HAP-1 (cell line): ENCODE measurements at regions not wholly inside any gene's neighbourhood (a gene's known extent, or its start where the extent isn't known, plus 50 kb on each side); places are given as distances from the start of the nearest gene placed in this dataset.

Experiments
- DNase-seq, 2 experiments: peaks; one replicate each; pipeline ENCODE4 v3.0.0-alpha.2; 2016 to 2020; ENCODE audit warnings: low spot score in 2 of 2
- H3K27me3 ChIP-seq: fragments of 250-450 bp; sonication (Bioruptor Pico); 2 replicates; pipeline ENCODE4 v1.5.1; 2020; ENCODE audit warnings: low read depth, mild to moderate bottlenecking, moderate library complexity
- H3K36me3 ChIP-seq: fragments of 250-450 bp; sonication (Bioruptor Pico); replicated peaks from 2 replicates; pipeline ENCODE4 v1.5.1; 2020; ENCODE audit warnings: mild to moderate bottlenecking
- H3K4me1 ChIP-seq: fragments of 250-450 bp; sonication (Bioruptor Pico); 2 replicates; pipeline ENCODE4 v1.5.1; 2020; ENCODE audit warnings: mild to moderate bottlenecking
- H3K4me3 ChIP-seq: fragments of 250-450 bp; sonication (Bioruptor Pico); 2 replicates; pipeline ENCODE4 v1.5.1; 2020; ENCODE audit warnings: mild to moderate bottlenecking, moderate library complexity
- H3K9me3 ChIP-seq: fragments of 250-450 bp; sonication (Bioruptor Pico); 2 replicates; pipeline ENCODE4 v1.5.1; 2020; ENCODE audit warnings: mild to moderate bottlenecking, moderate library complexity
- in situ Hi-C: fragments of 300-500 bp; cut with MboI; formaldehyde crosslinking; loops from 3 replicates; pipeline ENCODE4 v1.14.3; 2020; ENCODE audit warnings: low sequenced_read_pairs, inconsistent platforms, mixed read lengths

DNA sequence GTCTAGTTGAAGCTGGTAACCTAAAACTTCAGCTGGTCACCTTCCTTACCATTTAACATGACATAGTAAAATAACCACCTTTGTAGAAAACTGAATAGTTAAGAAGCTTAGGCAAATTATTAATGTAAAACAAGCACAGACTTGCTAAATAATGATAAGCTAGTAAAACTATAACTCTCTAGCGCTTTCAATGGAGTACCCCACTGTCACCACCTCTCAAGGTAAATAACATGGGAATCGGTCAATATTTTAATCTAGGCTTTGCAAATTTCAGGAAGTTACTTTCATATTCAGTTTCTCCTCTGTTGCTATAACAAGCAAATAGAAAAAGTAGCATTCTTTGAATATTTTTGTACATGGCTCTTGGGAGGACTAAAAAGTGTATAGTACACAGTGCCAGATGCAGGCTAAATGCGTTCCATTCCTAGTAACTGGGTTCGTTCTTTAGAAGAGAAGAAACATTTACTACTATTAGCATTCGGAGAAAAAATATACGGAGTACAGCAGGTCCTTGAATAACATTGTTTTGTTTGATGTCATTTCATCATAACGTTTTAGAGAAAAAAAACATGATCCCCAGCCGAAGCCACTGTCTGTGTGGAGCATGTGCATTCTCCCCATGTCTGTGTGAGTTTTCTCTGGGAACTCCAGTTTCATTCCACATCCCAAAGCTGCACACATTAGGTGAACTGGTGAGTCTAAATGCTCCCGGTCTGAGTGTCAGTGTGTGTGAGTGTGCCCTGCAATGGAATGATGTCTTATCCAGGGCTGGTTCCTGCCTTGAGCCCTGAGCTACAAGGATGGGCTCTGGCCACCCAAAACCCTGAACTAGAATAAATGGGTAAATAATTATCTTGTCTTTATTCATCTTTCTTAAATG, 52.5 kb downstream of the EPRS1 start:
- Histone ChIP-seq H3K4me1 (peaks cover 8% of the 10 kb centered on the region), H3K27me3 (no peaks in the 10 kb centered on the region), H3K4me3 (no peak overlapping the region), H3K36me3 (peaks cover 31% of the 10 kb centered on the region), H3K9me3 (no peaks in the 10 kb centered on the region)
- DNase-seq, result peak in 1 of 2 experiments; percentile 32
- in situ Hi-C loops, result loop anchor here (25.0 kb wide), 1 partner anchor 794 kb away; the partner anchor contains the start of gene MTARC1

DNA sequence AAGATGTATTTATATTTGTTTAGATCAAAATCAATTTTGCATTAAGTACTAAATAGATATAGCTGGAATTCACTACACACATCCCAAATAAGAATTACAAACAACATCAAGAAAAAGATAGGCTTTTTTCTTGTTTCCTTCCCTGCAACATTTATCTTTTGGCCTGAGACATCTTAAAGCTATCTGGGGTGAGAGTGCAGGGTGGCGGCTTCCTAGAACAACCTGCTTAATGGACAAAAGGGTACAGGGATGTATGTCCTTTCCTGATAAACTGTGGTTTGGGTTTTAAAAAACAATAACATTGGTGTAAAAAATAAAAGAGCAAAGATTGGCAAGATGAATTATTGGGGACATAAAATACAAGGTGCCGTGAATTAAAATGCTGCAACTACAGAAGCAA, 54.4 kb downstream of the EPRS1 start:
- Histone ChIP-seq H3K36me3 (peaks cover 32% of the 10 kb centered on the region), H3K27me3 (no peaks in the 10 kb centered on the region), H3K4me3 (no peak overlapping the region), H3K4me1 (peaks cover 8% of the 10 kb centered on the region), H3K9me3 (no peaks in the 10 kb centered on the region)
- in situ Hi-C loops, result loop anchor here (25.0 kb wide), 1 partner anchor 795 kb away; the partner anchor contains the start of gene MTARC1
- DNase-seq, result no peak

DNA sequence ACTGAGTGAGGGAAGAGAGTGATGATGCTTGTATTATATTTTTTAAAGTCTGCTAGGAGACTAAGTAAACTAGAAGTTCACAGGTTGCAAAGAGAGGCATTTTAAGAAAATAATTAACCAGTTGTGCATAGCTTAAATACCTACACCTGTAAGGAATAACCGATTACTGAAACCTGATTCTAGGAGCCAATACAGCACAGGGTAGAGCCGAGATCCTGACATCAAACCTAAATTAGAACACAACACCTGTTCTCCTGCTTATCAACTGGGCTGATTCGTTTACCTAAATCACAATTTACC, 54.8 kb downstream of the EPRS1 start:
- Histone ChIP-seq H3K27me3 (no peaks in the 10 kb centered on the region), H3K36me3 (peaks cover 32% of the 10 kb centered on the region), H3K9me3 (no peaks in the 10 kb centered on the region), H3K4me1 (peaks cover 8% of the 10 kb centered on the region), H3K4me3 (no peak overlapping the region)
- no peak for DNase-seq
- in situ Hi-C loops, result loop anchor here (25.0 kb wide), 1 partner anchor 796 kb away; the partner anchor contains the start of gene MTARC1

DNA sequence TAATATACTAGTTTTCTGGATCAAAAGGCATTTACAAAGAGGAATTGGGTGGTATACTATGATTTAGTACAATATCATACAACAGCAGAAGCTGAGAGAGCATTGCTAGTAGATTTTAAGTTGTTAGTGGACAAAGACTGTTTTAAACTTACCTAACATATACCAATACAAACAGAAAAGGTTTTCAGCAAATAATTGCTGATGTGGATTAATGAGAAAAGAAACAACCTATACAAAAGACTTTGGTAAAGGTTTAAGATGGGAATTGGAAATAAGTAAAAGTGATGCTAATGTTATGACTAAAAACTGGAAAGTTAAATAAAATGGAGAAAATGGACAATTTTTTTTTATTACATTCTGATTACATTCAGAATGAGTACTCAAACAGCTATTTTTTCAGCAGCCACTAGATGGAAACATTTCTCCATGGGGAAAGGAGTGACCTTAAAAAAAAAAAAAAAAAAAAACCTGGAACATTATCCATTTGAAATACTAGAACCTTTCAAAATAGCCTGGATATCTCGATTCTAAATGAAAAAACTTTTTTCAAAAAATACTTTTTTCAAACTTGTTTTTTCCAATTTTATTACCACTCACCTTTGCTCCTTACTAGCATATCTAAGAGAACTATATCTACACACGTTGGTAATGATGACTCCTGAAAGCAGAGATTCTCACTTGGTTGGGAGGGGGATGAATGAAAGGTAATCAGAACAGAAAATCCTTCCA, 55.4 kb downstream of the EPRS1 start:
- peak in 1 of 2 experiments; percentile 12 for DNase-seq
- Histone ChIP-seq H3K36me3 (peaks cover 32% of the 10 kb centered on the region), H3K4me1 (peaks cover 8% of the 10 kb centered on the region), H3K4me3 (no peak overlapping the region), H3K27me3 (no peaks in the 10 kb centered on the region), H3K9me3 (no peaks in the 10 kb centered on the region)
- in situ Hi-C loops, result loop anchor here (25.0 kb wide), 1 partner anchor 796 kb away; the partner anchor contains the start of gene MTARC1

DNA sequence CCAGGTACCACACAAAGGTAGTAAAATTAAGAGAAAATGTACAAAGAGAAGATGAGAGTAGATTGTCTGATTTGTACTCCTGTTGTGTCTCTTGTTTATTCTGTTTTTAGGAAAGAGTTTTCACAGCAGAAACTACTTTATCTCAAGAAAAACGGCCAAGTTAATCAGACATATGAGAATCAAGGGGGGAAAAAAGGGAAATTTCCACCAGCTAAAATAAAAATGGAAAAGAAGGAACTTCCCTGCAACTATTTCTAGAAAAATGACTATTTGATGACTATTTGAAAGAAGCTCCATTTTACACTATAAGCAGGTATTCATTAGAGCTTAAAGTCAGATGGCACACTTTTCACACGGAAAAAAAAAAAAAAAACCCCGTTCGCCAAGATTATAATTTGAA, 56.5 kb downstream of the EPRS1 start:
- no peaks in the 10 kb centered on the region for H3K27me3 ChIP-seq
- in situ Hi-C loops, result loop anchor here (25.0 kb wide), 1 partner anchor 798 kb away; the partner anchor contains the start of gene MTARC1
- peaks cover 8% of the 10 kb centered on the region for H3K4me1 ChIP-seq
- no peak overlapping the region for H3K4me3 ChIP-seq
- DNase-seq, result no peak
- peaks cover 26% of the 10 kb centered on the region for H3K36me3 ChIP-seq
- no peaks in the 10 kb centered on the region for H3K9me3 ChIP-seq

- H3K9me3 ChIP-seq, result no peaks in the 10 kb centered on the region
- no peak overlapping the region for H3K4me3 ChIP-seq
- in situ Hi-C loops, result loop anchor here (25.0 kb wide), 1 partner anchor 798 kb away; the partner anchor contains the start of gene MTARC1
- peaks cover 32% of the 10 kb centered on the region for H3K36me3 ChIP-seq
- DNase-seq, result no peak
- no peaks in the 10 kb centered on the region for H3K27me3 ChIP-seq
- H3K4me1 ChIP-seq, result peaks cover 4% of the 10 kb centered on the region
These were observed 57.5 kb downstream of the EPRS1 start for GRCh38 chr1:219988818-219989217.

DNA sequence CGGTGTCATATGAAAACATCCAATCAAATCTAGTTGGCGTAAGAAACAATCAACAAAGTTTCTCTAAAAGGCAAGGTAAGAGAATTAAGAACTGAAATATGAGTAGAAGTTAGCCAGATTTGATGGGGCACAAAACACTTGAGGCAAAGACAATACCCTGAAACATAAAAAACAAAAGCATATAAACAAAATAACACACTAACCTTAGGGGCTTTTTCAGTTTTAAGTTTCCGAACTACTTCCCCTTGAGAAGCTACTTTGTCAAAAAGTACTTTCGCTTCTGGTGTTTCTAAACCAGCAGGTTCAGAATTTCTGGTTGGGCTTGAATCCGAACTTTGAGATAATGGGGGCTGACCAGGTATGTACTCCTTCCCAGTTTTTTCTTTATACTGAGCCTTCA, 57.9 kb downstream of the EPRS1 start:
- Histone ChIP-seq H3K4me1 (no peaks in the 10 kb centered on the region; the same call in 1 of the 2 replicates), H3K4me3 (no peak overlapping the region), H3K9me3 (no peaks in the 10 kb centered on the region), H3K27me3 (no peaks in the 10 kb centered on the region), H3K36me3 (peaks cover 32% of the 10 kb centered on the region)
- DNase-seq, result no peak
- in situ Hi-C loops, result loop anchor here (25.0 kb wide), 1 partner anchor 799 kb away; the partner anchor contains the start of gene MTARC1

DNA sequence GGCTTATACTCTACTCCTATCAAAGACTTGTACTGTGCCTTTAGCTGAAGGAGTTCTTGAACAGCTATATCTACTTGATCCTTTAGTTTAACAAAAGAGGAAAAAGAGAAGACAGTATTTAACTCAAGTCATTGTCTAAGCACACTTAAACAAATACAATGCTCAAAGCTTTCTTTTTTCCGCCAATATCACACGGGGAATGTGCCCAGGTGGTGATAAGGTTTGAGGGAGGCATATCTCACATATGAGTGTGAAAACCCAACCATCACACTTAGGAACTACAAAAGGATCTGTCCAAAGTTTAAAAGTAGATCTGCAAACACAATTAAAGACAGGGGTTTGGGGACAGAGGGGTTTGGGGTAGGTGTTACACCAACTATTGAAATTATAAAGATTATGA, 59.0 kb upstream of the SLC30A10 start:
- Histone ChIP-seq H3K4me1 (no peaks in the 10 kb centered on the region), H3K27me3 (no peaks in the 10 kb centered on the region), H3K9me3 (no peaks in the 10 kb centered on the region), H3K4me3 (no peak overlapping the region), H3K36me3 (peaks cover 41% of the 10 kb centered on the region)
- in situ Hi-C loops, result loop anchor here (25.0 kb wide), 1 partner anchor 800 kb away; the partner anchor contains the start of gene MTARC1
- no peak for DNase-seq

- Histone ChIP-seq H3K9me3 (no peaks in the 10 kb centered on the region), H3K36me3 (peaks cover 53% of the 10 kb centered on the region), H3K4me3 (no peak overlapping the region), H3K27me3 (no peaks in the 10 kb centered on the region), H3K4me1 (no peaks in the 10 kb centered on the region)
- DNase-seq, result no peak
- in situ Hi-C loops, result loop anchor here (25.0 kb wide), 1 partner anchor 802 kb away; the partner anchor contains the start of gene MTARC1
These were observed 56.8 kb upstream of the SLC30A10 start for GRCh38 chr1:219985169-219985568.
